ENCODE measurements at regions not wholly inside any gene's neighbourhood (a gene's known extent, or its start where the extent isn't known, plus 50 kb on each side); places are given as distances from the start of the nearest gene placed in this dataset.
A peak's percentile ranks its signal among the peaks of the same experiment; 100 is the strongest.

DNA sequence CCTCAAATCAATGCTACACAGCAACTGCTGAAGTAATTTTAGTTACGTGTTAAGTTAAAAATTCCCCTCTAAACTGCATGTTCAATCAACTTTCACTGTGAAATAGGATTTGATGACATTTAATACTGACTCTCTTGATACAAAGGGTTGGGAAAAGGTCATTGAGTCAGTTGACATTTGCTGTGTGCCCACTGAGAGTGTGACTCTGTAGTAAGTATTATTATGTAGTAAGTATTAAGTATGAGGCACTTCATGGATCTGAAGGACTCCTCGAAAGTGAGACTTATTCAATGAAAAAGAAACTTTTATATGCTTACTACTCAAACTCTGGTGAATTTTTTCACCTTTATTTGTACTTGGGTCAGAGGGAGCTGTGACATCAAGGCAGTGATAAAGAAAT is 83.1 kb upstream of the S1PR1 start:
- no peaks in the 10 kb centered on the region for H3K9me3 ChIP-seq
- no peak overlapping the region for H3K27ac ChIP-seq
- H3K4me3 ChIP-seq, result no peak overlapping the region
- 51% methylated on average over 2 of the region's 2 CpGs for WGBS, 2 donors
- DNase-seq (ENCODE audit: low spot score in 2 of 2), result no peak
- no peaks in the 10 kb centered on the region for H3K27me3 ChIP-seq
- no peaks in the 10 kb centered on the region for H3K4me1 ChIP-seq
- H3K36me3 ChIP-seq, result no peaks in the 10 kb centered on the region
- TF ChIP-seq EP300 (IDR thresholded peaks at IDR 0.05) (no peak), POLR2A (IDR thresholded peaks at IDR 0.05) (no peak)
- TF ChIP-seq, protein P1, sequence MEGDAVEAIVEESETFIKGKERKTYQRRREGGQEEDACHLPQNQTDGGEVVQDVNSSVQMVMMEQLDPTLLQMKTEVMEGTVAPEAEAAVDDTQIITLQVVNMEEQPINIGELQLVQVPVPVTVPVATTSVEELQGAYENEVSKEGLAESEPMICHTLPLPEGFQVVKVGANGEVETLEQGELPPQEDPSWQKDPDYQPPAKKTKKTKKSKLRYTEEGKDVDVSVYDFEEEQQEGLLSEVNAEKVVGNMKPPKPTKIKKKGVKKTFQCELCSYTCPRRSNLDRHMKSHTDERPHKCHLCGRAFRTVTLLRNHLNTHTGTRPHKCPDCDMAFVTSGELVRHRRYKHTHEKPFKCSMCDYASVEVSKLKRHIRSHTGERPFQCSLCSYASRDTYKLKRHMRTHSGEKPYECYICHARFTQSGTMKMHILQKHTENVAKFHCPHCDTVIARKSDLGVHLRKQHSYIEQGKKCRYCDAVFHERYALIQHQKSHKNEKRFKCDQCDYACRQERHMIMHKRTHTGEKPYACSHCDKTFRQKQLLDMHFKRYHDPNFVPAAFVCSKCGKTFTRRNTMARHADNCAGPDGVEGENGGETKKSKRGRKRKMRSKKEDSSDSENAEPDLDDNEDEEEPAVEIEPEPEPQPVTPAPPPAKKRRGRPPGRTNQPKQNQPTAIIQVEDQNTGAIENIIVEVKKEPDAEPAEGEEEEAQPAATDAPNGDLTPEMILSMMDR (IDR thresholded peaks at IDR 0.05), result no peak

GRCh38 chr1:101152633-101153032 is 84.2 kb upstream of the S1PR1 start:
- Histone ChIP-seq H3K27ac (no peak overlapping the region), H3K4me1 (no peaks in the 10 kb centered on the region)

DNA sequence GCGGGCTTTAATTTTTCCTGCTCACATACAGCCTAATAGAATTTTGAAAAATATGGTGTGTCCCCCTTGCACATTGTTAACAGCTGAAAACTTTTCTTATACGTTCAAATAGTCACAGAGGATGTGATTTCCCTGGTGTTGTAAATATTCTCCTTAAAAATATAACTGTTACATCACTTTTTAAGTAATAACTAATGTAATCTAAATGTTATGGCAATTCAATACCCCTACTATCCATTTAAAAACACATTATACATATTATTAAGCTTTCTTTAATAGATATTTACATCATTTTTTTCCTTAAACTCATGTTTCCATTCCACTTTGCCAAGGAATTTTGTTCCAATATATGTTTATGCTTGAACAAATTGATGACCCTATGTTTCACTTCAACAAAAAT is 85.5 kb upstream of the S1PR1 start:
- WGBS, 2 donors, result 84 to 88% methylated on average over 2 of the region's 2 CpGs
- H3K27ac ChIP-seq, result peak overlapping the region in 1 of 4 donors; percentile 66
- TF ChIP-seq, protein P1 (IDR thresholded peaks at IDR 0.05), result no peak
- TF ChIP-seq EP300 (IDR thresholded peaks at IDR 0.05), result no peak
- TF ChIP-seq POLR2A (IDR thresholded peaks at IDR 0.05), result no peak
- no peak overlapping the region for H3K4me3 ChIP-seq
- H3K9me3 ChIP-seq, result no peaks in the 10 kb centered on the region
- no peaks in the 10 kb centered on the region for H3K36me3 ChIP-seq
- no peaks in the 10 kb centered on the region for H3K4me1 ChIP-seq
- H3K27me3 ChIP-seq, result no peaks in the 10 kb centered on the region
- no peak for DNase-seq (ENCODE audit: low spot score in 2 of 2)

More at GRCh38 chr1:101152633-101153032, 84.2 kb upstream of the S1PR1 start:
- H3K4me3 ChIP-seq, result no peak overlapping the region
- WGBS, 2 donors, result 77 to 84% methylated on average over 4 of the region's 4 CpGs
- TF ChIP-seq POLR2A (IDR thresholded peaks at IDR 0.05), result no peak
- TF ChIP-seq EP300 (IDR thresholded peaks at IDR 0.05), result no peak
- TF ChIP-seq, protein P1 (IDR thresholded peaks at IDR 0.05), result no peak
- no peak for DNase-seq (ENCODE audit: low spot score in 2 of 2)
- H3K9me3 ChIP-seq, result no peaks in the 10 kb centered on the region
- H3K36me3 ChIP-seq, result no peaks in the 10 kb centered on the region
- H3K27me3 ChIP-seq, result no peaks in the 10 kb centered on the region

DNA sequence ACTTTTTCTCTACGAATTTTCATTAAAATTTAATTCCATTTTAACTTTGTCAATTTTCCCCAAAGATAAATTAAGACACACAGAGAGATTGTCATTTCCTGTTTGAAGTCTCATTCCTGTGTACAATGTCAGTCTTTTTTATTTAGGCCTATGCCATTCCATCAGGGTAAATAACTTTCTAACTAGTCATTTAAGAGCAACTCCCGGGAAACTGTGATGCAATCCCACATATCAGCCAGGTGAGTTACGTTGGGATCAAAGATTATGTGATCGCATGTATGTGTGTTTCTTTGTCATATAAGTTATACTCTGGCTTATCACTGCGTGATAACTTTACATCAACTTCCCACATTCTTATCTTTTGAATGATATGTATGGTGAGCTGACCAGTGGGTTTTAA is 86.1 kb upstream of the S1PR1 start:
- peak overlapping the region in 1 of 4 donors; percentile 66 for H3K27ac ChIP-seq
- H3K4me1 ChIP-seq, result no peaks in the 10 kb centered on the region
- 78 to 82% methylated on average over 5 of the region's 5 CpGs for WGBS, 2 donors
- DNase-seq (ENCODE audit: low spot score in 2 of 2), result no peak
- no peak overlapping the region for H3K4me3 ChIP-seq
- H3K36me3 ChIP-seq, result no peaks in the 10 kb centered on the region
- H3K9me3 ChIP-seq, result no peaks in the 10 kb centered on the region
- H3K27me3 ChIP-seq, result no peaks in the 10 kb centered on the region
- TF ChIP-seq, protein P1 (IDR thresholded peaks at IDR 0.05), result no peak
- TF ChIP-seq POLR2A (IDR thresholded peaks at IDR 0.05), result no peak
- TF ChIP-seq EP300 (IDR thresholded peaks at IDR 0.05), result no peak

DNA sequence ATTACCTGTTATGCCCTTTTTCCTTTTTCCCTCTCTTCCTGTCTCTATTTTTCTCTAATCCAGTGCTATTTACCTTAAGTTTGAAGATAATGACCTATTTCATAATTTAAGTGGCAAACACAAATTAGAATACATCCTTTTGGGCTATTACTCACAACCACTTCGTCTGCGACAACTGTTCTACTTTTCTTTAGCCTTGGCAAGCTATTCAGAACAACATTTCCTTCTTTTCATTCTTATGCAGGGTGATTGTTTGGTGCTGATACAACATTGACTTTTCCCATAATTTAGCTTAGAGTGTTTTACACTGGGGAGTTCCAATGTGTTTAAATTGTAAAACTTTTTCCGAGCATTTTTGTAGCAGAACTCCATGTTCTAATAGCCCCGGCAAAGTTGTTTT is 86.6 kb upstream of the S1PR1 start:
- H3K27ac ChIP-seq, result peak overlapping the region in 1 of 4 donors; percentile 66
- H3K27me3 ChIP-seq, result no peaks in the 10 kb centered on the region
- H3K36me3 ChIP-seq, result no peaks in the 10 kb centered on the region
- H3K4me3 ChIP-seq, result no peak overlapping the region
- H3K4me1 ChIP-seq, result no peaks in the 10 kb centered on the region
- DNase-seq (ENCODE audit: low spot score in 2 of 2), result no peak
- TF ChIP-seq, protein P1 (IDR thresholded peaks at IDR 0.05), result no peak
- TF ChIP-seq EP300 (IDR thresholded peaks at IDR 0.05), result peak in 1 of 2 donors; percentile 29
- whole genome bisulfite sequencing, 2 donors, result 68 to 71% methylated on average over 4 of the region's 4 CpGs
- H3K9me3 ChIP-seq, result no peaks in the 10 kb centered on the region

Measured in tibial nerve (tissue), 4 donors.